HCT116 (cell line): ENCODE measurements at regions not wholly inside any gene's neighbourhood (a gene's known extent, or its start where the extent isn't known, plus 50 kb on each side); places are given as distances from the start of the nearest gene placed in this dataset.

ENCODE experiments used
- ATAC-seq: fragments of 200-7000 bp; cut with Tn5 transposase; 2 replicates; pipeline ENCODE4 v1.9.1; 2020; ENCODE audit warnings: mild to moderate bottlenecking, moderate library complexity
- BruUV-seq: library from RNA; stranded (reverse); fragments of 400-500 nt; replicated peaks from 2 replicates; lab custom pipeline; 2021; lab: Mats Ljungman, UMichigan
- CTCF ChIA-PET: fragments of 300-600 bp; sonication (Branson Sonifier 250); formaldehyde crosslinking; loops from one replicate; lab custom pipeline; 2021; ENCODE audit warnings: antibody characterized with exemption; lab: Charles Lee
- POLR2A ChIA-PET: fragments of 300-600, 350-600 bp; sonication (Branson Sonifier 250); formaldehyde crosslinking; loops from one replicate; lab custom pipeline; 2021; ENCODE audit warnings: antibody characterized with exemption; lab: Charles Lee
- RAD21 ChIA-PET, 2 experiments: fragments of 300-600 bp; sonication (Branson Sonifier 250); formaldehyde crosslinking; loops; one replicate each; lab custom pipeline; 2023; ENCODE audit warnings: low total read pairs in 2 of 2; ENCODE audit not compliant: uncharacterized antibody in 2 of 2, unreplicated experiment in 2 of 2, low non-redundant PET in 1 of 2; lab: Charles Lee
- DNase-seq: peaks from one replicate; pipeline ENCODE4 v3.0.0-alpha.2; 2010; ENCODE audit warnings: low read depth, low spot score
- H2AFZ ChIP-seq: fragments of 200-600 bp; shearing (Covaris generic), sonication (generic); 2 replicates; pipeline ENCODE4 v1.6.1; 2017; ENCODE audit warnings: low read depth, mixed run types, mixed read lengths, antibody characterized with exemption, low read length; ENCODE audit not compliant: poor library complexity, severe bottlenecking
- H3K27ac ChIP-seq: 2 replicates; pipeline ENCODE4 v1.5.1; 2012; ENCODE audit warnings: low read depth, low read length
- H3K27me3 ChIP-seq: fragments of 200-600 bp; sonication (generic); 2 replicates; pipeline ENCODE4 v1.6.1; 2016; ENCODE audit warnings: mixed run types, low read length, mixed read lengths; ENCODE audit not compliant: insufficient read depth
- H3K36me3 ChIP-seq, 2 experiments: fragments of 200-500 bp in 1 of 2; fragments of 200-600 bp in 1 of 2; sonication (Bioruptor generic) in 1 of 2; sonication (generic) in 1 of 2; 2 replicates each; pipeline versions ENCODE4 v1.5.1 to v1.6.1; 2014 to 2016; ENCODE audit warnings: low read length in 2 of 2, inconsistent platforms in 1 of 2, mixed read lengths in 1 of 2, mixed run types in 1 of 2; ENCODE audit not compliant: insufficient read depth in 2 of 2, control insufficient read depth in 1 of 2
- H3K4me1 ChIP-seq, 2 experiments: fragments of 200-600 bp in 1 of 2; sonication (generic) in 1 of 2; 2 replicates each; pipeline versions ENCODE4 v1.5.1 to v1.6.1; 2012 to 2017; ENCODE audit warnings: low read length in 2 of 2, inconsistent platforms in 1 of 2, mild to moderate bottlenecking in 1 of 2, mixed read lengths in 1 of 2, mixed run types in 1 of 2, moderate library complexity in 1 of 2; ENCODE audit not compliant: insufficient read depth in 2 of 2, control insufficient read depth in 1 of 2
- H3K4me2 ChIP-seq: fragments of 200-600 bp; sonication (generic); 2 replicates; pipeline ENCODE4 v1.6.1; 2017; ENCODE audit warnings: mixed run types, low read length, mixed read lengths
- H3K4me3 ChIP-seq, 2 experiments: fragments of 200-600 bp in 1 of 2; sonication (generic) in 1 of 2; replicated peaks in 1 of 2; 2 replicates each; pipeline ENCODE4 v1.5.1; 2011 to 2016; ENCODE audit warnings: low read length in 2 of 2, control low read depth in 1 of 2, low read depth in 1 of 2, mild to moderate bottlenecking in 1 of 2, mixed read lengths in 1 of 2, mixed run types in 1 of 2
- H3K79me2 ChIP-seq: fragments of 200-600 bp; sonication (generic); 2 replicates; pipeline ENCODE4 v1.6.1; 2017; ENCODE audit warnings: mild to moderate bottlenecking, mixed run types, low read length, moderate library complexity, mixed read lengths; ENCODE audit not compliant: insufficient read depth
- H3K9ac ChIP-seq: fragments of 200-600 bp; sonication (generic); 2 replicates; pipeline ENCODE4 v1.6.1; 2016; ENCODE audit warnings: low read length, mixed read lengths
- H3K9me2 ChIP-seq: fragments of 200-600 bp; sonication (generic), shearing (Covaris generic); 2 replicates; pipeline ENCODE4 v1.6.1; 2017; ENCODE audit warnings: mixed run types, mild to moderate bottlenecking, moderate library complexity; ENCODE audit not compliant: insufficient read depth
- H3K9me3 ChIP-seq, 2 experiments: fragments of 200-500 bp in 1 of 2; fragments of 200-600 bp in 1 of 2; sonication (Bioruptor generic) in 1 of 2; sonication (generic) in 1 of 2; 2 replicates each; pipeline ENCODE4 v1.6.1; 2014 to 2017; ENCODE audit warnings: low read length in 2 of 2, mixed read lengths in 2 of 2, inconsistent platforms in 1 of 2, low read depth in 1 of 2, mild to moderate bottlenecking in 1 of 2, mixed run types in 1 of 2, moderate library complexity in 1 of 2; ENCODE audit not compliant: control insufficient read depth in 1 of 2, insufficient read depth in 1 of 2
- H4K20me1 ChIP-seq: fragments of 200-600 bp; sonication (generic), shearing (Covaris generic); 2 replicates; pipeline ENCODE4 v1.6.1; 2017; ENCODE audit warnings: mixed run types, mild to moderate bottlenecking, moderate library complexity; ENCODE audit not compliant: insufficient read depth
- CBX3 ChIP-seq: IDR thresholded peaks from 2 replicates; pipeline ENCODE4 v1.6.1; 2012; ENCODE audit warnings: low read depth
- CEBPB ChIP-seq: IDR thresholded peaks from 2 replicates; pipeline ENCODE4 v1.6.1; 2012; ENCODE audit warnings: low read depth
- EGR1 ChIP-seq: IDR thresholded peaks from 2 replicates; pipeline ENCODE4 v1.6.1; 2012; ENCODE audit warnings: low read depth
- ELF1 ChIP-seq: IDR thresholded peaks from 2 replicates; pipeline ENCODE4 v1.6.1; 2012; ENCODE audit warnings: low read depth, borderline replicate concordance
- EZH2 ChIP-seq: fragments of 200-600 bp; sonication (generic); IDR thresholded peaks from 2 replicates; pipeline ENCODE4 v1.6.1; 2017; ENCODE audit warnings: antibody characterized with exemption, mixed run types
- FOSL1 ChIP-seq: IDR thresholded peaks from 2 replicates; pipeline ENCODE4 v1.6.1; 2012; ENCODE audit warnings: low read depth
- JUND ChIP-seq: IDR thresholded peaks from 2 replicates; pipeline ENCODE4 v1.6.1; 2012
- MAX ChIP-seq: IDR thresholded peaks from 2 replicates; pipeline ENCODE4 v1.6.1; 2012
- POLR2A ChIP-seq: IDR thresholded peaks from 2 replicates; pipeline ENCODE4 v1.7.0; 2011; ENCODE audit warnings: borderline replicate concordance; ENCODE audit not compliant: insufficient read depth, insufficient read length; ENCODE audit errors: extremely low read depth
- POLR2AphosphoS5 ChIP-seq: IDR thresholded peaks from 2 replicates; pipeline ENCODE4 v1.6.1; 2011; ENCODE audit warnings: mild to moderate bottlenecking, low read depth, low read length, moderate library complexity
- RAD21 ChIP-seq: IDR thresholded peaks from 2 replicates; pipeline ENCODE4 v1.6.1; 2012; ENCODE audit warnings: low read depth, mild to moderate bottlenecking
- SIN3A ChIP-seq: IDR thresholded peaks from 2 replicates; pipeline ENCODE4 v1.6.1; 2012; ENCODE audit warnings: low read depth
- SP1 ChIP-seq: IDR thresholded peaks from 2 replicates; pipeline ENCODE4 v1.6.1; 2012; ENCODE audit warnings: low read depth
- SRF ChIP-seq: IDR thresholded peaks from 2 replicates; pipeline ENCODE4 v1.6.1; 2012; ENCODE audit warnings: low read depth
- TCF7L2 ChIP-seq: IDR thresholded peaks from 2 replicates; pipeline ENCODE4 v1.7.0; 2011; ENCODE audit warnings: borderline replicate concordance, inconsistent platforms; ENCODE audit not compliant: insufficient read depth, insufficient read length; ENCODE audit errors: extremely low read depth
- YY1 ChIP-seq: IDR thresholded peaks from 2 replicates; pipeline ENCODE4 v1.6.1; 2011; ENCODE audit warnings: low read length, low read depth, moderate library complexity, mild to moderate bottlenecking; ENCODE audit not compliant: insufficient replicate concordance; ENCODE audit errors: extremely low read depth
- ZBTB33 ChIP-seq: IDR thresholded peaks from 2 replicates; pipeline ENCODE4 v1.6.1; 2011; ENCODE audit warnings: mild to moderate bottlenecking, low read length, moderate library complexity; ENCODE audit not compliant: insufficient replicate concordance; ENCODE audit errors: extremely low read depth
- ZFX ChIP-seq: fragments of 450-650 bp; IDR thresholded peaks from 2 replicates; pipeline ENCODE4 v1.6.1; 2017
- ZNF274 ChIP-seq: fragments of 200-500 bp; sonication (Bioruptor generic); IDR thresholded peaks from 2 replicates; pipeline ENCODE4 v1.6.1; 2014; ENCODE audit warnings: mild to moderate bottlenecking, low read depth, low read length, inconsistent platforms
- intact Hi-C: fragments of 100-400 bp; cut with micrococcal nuclease; formaldehyde crosslinking; loops from 2 replicates; pipeline ENCODE4 v1.10.0; 2022
- TF ChIP-seq, protein P1 (sequence below), 3 experiments: fragments of 200-600 bp in 1 of 3; sonication (generic) in 1 of 3; IDR thresholded peaks in 2 of 3; conservative IDR thresholded peaks in 1 of 3; 2 replicates each; pipeline ENCODE4 v1.5.1; 2012 to 2017; ENCODE audit warnings: low read depth in 2 of 3, low read length in 2 of 3, antibody characterized with exemption in 1 of 3, borderline replicate concordance in 1 of 3, control low read depth in 1 of 3, mild to moderate bottlenecking in 1 of 3, mixed read lengths in 1 of 3, mixed run types in 1 of 3, moderate library complexity in 1 of 3; ENCODE audit not compliant: insufficient read depth in 1 of 3
- TF ChIP-seq, protein P2 (sequence below): IDR thresholded peaks from 2 replicates; pipeline ENCODE4 v1.6.1; 2012; ENCODE audit warnings: low read depth
- TF ChIP-seq, protein P3 (sequence below): IDR thresholded peaks from 2 replicates; pipeline ENCODE4 v1.6.1; 2012

GRCh38 chr1:209403921-209404320 is 179.6 kb upstream of the CAMK1G start:
- no peaks in the 10 kb centered on the region for H3K79me2 ChIP-seq
- no peak overlapping the region for H3K9ac ChIP-seq
- ChIA-PET POLR2A (no interaction called here), RAD21 (no interaction called here), CTCF (no interaction called here)
- H3K9me3 ChIP-seq, result no peaks in the 10 kb centered on the region
- DNase-seq, result peak; percentile 49
- peak; percentile 82 for ATAC-seq
- no peaks in the 10 kb centered on the region; the same call in 1 of the 2 replicates for H3K9me2 ChIP-seq
- H3K36me3 ChIP-seq, result no peaks in the 10 kb centered on the region
- intact Hi-C loops, result no loop called here
- H3K27me3 ChIP-seq, result no peaks in the 10 kb centered on the region
- H4K20me1 ChIP-seq, result no peaks in the 10 kb centered on the region
- BruUV-seq, result no TSS peak
- H3K4me3 ChIP-seq, result peak overlapping the region in 1 of 2 experiments; percentile 10; a peak in 2 of 4 replicates
- H3K4me1 ChIP-seq, result peaks cover 10 to 48% of the 10 kb centered on the region in 2 experiments
- H2AFZ ChIP-seq, result no peak overlapping the region
- H3K4me2 ChIP-seq, result peak overlapping the region; percentile 62
- H3K27ac ChIP-seq, result no peak overlapping the region
- TF ChIP-seq, protein P1, sequence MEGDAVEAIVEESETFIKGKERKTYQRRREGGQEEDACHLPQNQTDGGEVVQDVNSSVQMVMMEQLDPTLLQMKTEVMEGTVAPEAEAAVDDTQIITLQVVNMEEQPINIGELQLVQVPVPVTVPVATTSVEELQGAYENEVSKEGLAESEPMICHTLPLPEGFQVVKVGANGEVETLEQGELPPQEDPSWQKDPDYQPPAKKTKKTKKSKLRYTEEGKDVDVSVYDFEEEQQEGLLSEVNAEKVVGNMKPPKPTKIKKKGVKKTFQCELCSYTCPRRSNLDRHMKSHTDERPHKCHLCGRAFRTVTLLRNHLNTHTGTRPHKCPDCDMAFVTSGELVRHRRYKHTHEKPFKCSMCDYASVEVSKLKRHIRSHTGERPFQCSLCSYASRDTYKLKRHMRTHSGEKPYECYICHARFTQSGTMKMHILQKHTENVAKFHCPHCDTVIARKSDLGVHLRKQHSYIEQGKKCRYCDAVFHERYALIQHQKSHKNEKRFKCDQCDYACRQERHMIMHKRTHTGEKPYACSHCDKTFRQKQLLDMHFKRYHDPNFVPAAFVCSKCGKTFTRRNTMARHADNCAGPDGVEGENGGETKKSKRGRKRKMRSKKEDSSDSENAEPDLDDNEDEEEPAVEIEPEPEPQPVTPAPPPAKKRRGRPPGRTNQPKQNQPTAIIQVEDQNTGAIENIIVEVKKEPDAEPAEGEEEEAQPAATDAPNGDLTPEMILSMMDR (IDR thresholded peaks at IDR 0.05 in 2 of 3, conservative IDR thresholded peaks at IDR 0.05 in 1 of 3; ENCODE audit: borderline replicate concordance in 1 of 3, insufficient read depth in 1 of 3, low read depth in 2 of 3, low read length in 2 of 3), result no peak
- TF ChIP-seq SRF, result no peak
- no peak for TF ChIP-seq ZBTB33
- TF ChIP-seq EGR1, result no peak
- no peak for TF ChIP-seq ZNF274
- TF ChIP-seq RAD21, result no peak; the same call in 1 of the 2 replicates
- peak; percentile 86 for TF ChIP-seq SP1
- no peak for TF ChIP-seq POLR2A
- peak; percentile 40; the same call in 1 of the 2 replicates for TF ChIP-seq POLR2AphosphoS5
- TF ChIP-seq CEBPB, result no peak
- no peak for TF ChIP-seq YY1
- TF ChIP-seq, protein P2, sequence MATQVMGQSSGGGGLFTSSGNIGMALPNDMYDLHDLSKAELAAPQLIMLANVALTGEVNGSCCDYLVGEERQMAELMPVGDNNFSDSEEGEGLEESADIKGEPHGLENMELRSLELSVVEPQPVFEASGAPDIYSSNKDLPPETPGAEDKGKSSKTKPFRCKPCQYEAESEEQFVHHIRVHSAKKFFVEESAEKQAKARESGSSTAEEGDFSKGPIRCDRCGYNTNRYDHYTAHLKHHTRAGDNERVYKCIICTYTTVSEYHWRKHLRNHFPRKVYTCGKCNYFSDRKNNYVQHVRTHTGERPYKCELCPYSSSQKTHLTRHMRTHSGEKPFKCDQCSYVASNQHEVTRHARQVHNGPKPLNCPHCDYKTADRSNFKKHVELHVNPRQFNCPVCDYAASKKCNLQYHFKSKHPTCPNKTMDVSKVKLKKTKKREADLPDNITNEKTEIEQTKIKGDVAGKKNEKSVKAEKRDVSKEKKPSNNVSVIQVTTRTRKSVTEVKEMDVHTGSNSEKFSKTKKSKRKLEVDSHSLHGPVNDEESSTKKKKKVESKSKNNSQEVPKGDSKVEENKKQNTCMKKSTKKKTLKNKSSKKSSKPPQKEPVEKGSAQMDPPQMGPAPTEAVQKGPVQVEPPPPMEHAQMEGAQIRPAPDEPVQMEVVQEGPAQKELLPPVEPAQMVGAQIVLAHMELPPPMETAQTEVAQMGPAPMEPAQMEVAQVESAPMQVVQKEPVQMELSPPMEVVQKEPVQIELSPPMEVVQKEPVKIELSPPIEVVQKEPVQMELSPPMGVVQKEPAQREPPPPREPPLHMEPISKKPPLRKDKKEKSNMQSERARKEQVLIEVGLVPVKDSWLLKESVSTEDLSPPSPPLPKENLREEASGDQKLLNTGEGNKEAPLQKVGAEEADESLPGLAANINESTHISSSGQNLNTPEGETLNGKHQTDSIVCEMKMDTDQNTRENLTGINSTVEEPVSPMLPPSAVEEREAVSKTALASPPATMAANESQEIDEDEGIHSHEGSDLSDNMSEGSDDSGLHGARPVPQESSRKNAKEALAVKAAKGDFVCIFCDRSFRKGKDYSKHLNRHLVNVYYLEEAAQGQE, result no peak
- no peak for TF ChIP-seq ELF1
- peak; percentile 92 for TF ChIP-seq FOSL1
- peak; percentile 84 for TF ChIP-seq JUND
- TF ChIP-seq, protein P3, sequence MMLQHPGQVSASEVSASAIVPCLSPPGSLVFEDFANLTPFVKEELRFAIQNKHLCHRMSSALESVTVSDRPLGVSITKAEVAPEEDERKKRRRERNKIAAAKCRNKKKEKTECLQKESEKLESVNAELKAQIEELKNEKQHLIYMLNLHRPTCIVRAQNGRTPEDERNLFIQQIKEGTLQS, result no peak
- no peak for TF ChIP-seq MAX
- TF ChIP-seq ZFX, result no peak
- TF ChIP-seq TCF7L2, result no peak
- no peak for TF ChIP-seq EZH2
- TF ChIP-seq SIN3A, result no peak
- TF ChIP-seq CBX3, result peak; percentile 34; the same call in 1 of the 2 replicates
